ENCODE measurements at regions not wholly inside any gene's neighbourhood (a gene's known extent, or its start where the extent isn't known, plus 50 kb on each side); places are given as distances from the start of the nearest gene placed in this dataset.

DNA sequence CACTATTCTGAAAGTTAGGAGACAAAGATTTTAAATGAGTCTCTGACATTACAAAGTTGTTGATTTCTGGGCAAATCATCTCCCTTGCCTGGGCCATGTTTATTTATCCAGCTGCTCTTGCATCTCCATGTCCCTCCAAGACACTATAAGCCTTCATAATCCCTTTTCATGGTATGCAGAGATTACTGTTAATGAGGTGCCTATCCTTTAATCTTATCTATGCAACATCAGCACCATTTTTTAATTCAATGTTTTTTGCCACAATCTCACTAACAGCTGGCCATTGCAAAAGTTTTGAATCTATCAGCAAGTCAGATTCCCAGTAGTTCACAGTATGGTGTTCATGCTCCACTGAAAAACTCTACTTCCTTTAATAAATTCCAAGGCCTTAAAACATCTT lies 108.5 kb upstream of the PTPRD start:
- Histone ChIP-seq H4K20me1 (ENCODE audit: insufficient read depth, low read length) (no peaks in the 10 kb centered on the region), H3K18ac (ENCODE audit: low read depth, low read length) (no peak overlapping the region), H2AFZ (replicated peaks; ENCODE audit: low read length, poor library complexity) (no peak overlapping the region), H4K8ac (ENCODE audit: low read depth in 2 of 2, low read length in 2 of 2) (no peak overlapping the region), H2BK20ac (ENCODE audit: low read depth, low read length) (no peak overlapping the region), H2AK5ac (ENCODE audit: low read depth, low read length) (no peak overlapping the region), H3K4me2 (ENCODE audit: low read depth, low read length) (no peak overlapping the region), H3K4me1 (ENCODE audit: control insufficient read depth, insufficient read depth, low read length) (no peaks in the 10 kb centered on the region), H3K14ac (replicated peaks; ENCODE audit: low read depth, low read length) (no peak overlapping the region), H4K91ac (ENCODE audit: insufficient read depth, low read depth, low read length) (no peak overlapping the region), H3K27ac (ENCODE audit: insufficient read depth, low read length) (no peak overlapping the region), H3K23ac (ENCODE audit: low read depth, low read length) (no peak overlapping the region), H3K27me3 (ENCODE audit: control insufficient read depth, insufficient read depth, low read length) (no peaks in the 10 kb centered on the region), H3K4ac (ENCODE audit: low read depth, low read length) (no peak overlapping the region), H4K5ac (ENCODE audit: low read depth, low read length) (no peak overlapping the region), H3K79me1 (ENCODE audit: low read depth in 1 of 2, low read length in 2 of 2) (no peaks in the 10 kb centered on the region), H3K9me1 (ENCODE audit: insufficient read depth, low read length) (no peaks in the 10 kb centered on the region), H3K9me3 (ENCODE audit: control insufficient read depth, insufficient read depth, low read length) (no peaks in the 10 kb centered on the region), H3K56ac (ENCODE audit: extremely low read depth, insufficient read depth, low read length) (no peak overlapping the region), H2AK9ac (replicated peaks; ENCODE audit: low read depth, low read length, poor library complexity) (no peak overlapping the region), H2BK120ac (ENCODE audit: low read depth, low read length) (no peak overlapping the region), H3K36me3 (ENCODE audit: control insufficient read depth, insufficient read depth, low read length) (no peaks in the 10 kb centered on the region), H3K9ac (ENCODE audit: low read depth, low read length) (no peak overlapping the region), H2BK15ac (ENCODE audit: low read depth, low read length) (no peak overlapping the region), H3K4me3 (ENCODE audit: insufficient read depth, low read depth, low read length) (no peak overlapping the region), H2BK5ac (ENCODE audit: low read depth, low read length, poor library complexity, severe bottlenecking) (no peak overlapping the region)
- dilution Hi-C loops (cut with HindIII; ENCODE audit: low sequenced_read_pairs, unreplicated experiment) (no loop called here), in situ Hi-C loops (cut with MboI; ENCODE audit: low sequenced_read_pairs) (no loop called here), intact Hi-C loops (cut with micrococcal nuclease) (no loop called here)
- ChIA-PET CTCF (interaction anchor here (0.8 kb wide), 1 partner anchor 15 kb away, joined by 3 read pairs; no protein-coding TSS in a partner anchor), POLR2A (ENCODE audit: unreplicated experiment) (no interaction called here)
- TF ChIP-seq BHLHE40 (IDR thresholded peaks at IDR 0.05; ENCODE audit: low read depth, low read length) (no peak), FOS (IDR thresholded peaks at IDR 0.05; ENCODE audit: low read depth, low read length) (no peak), RFX5 (IDR thresholded peaks at IDR 0.05; ENCODE audit: low read depth, low read length) (no peak), MXI1 (IDR thresholded peaks at IDR 0.05; ENCODE audit: borderline replicate concordance, low read depth, low read length) (no peak), RCOR1 (IDR thresholded peaks at IDR 0.05; ENCODE audit: insufficient replicate concordance, low read length) (no peak), USF2 (IDR thresholded peaks at IDR 0.05; ENCODE audit: low read depth, low read length) (no peak), MAZ (IDR thresholded peaks at IDR 0.05; ENCODE audit: borderline replicate concordance, low read depth, low read length) (no peak), CEBPB (IDR thresholded peaks at IDR 0.05; ENCODE audit: low read depth, low read length) (no peak), POLR2A (IDR thresholded peaks at IDR 0.05; ENCODE audit: low read depth, low read length) (no peak), RAD21 (IDR thresholded peaks at IDR 0.05; ENCODE audit: low read length) (no peak), SMC3 (IDR thresholded peaks at IDR 0.05; ENCODE audit: low read depth, low read length) (no peak)
- TF ChIP-seq, protein P1, sequence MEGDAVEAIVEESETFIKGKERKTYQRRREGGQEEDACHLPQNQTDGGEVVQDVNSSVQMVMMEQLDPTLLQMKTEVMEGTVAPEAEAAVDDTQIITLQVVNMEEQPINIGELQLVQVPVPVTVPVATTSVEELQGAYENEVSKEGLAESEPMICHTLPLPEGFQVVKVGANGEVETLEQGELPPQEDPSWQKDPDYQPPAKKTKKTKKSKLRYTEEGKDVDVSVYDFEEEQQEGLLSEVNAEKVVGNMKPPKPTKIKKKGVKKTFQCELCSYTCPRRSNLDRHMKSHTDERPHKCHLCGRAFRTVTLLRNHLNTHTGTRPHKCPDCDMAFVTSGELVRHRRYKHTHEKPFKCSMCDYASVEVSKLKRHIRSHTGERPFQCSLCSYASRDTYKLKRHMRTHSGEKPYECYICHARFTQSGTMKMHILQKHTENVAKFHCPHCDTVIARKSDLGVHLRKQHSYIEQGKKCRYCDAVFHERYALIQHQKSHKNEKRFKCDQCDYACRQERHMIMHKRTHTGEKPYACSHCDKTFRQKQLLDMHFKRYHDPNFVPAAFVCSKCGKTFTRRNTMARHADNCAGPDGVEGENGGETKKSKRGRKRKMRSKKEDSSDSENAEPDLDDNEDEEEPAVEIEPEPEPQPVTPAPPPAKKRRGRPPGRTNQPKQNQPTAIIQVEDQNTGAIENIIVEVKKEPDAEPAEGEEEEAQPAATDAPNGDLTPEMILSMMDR (conservative IDR thresholded peaks at IDR 0.05; ENCODE audit: low read depth, low read length), result no peak
- no peak for ATAC-seq (ENCODE audit: low read depth)
- DNase-seq, result no peak
- BruUV-seq (replicated peaks), result no TSS peak

Measured in IMR-90 (cell line).